ENCODE measurements at regions not wholly inside any gene's neighbourhood (a gene's known extent, or its start where the extent isn't known, plus 50 kb on each side); places are given as distances from the start of the nearest gene placed in this dataset.

DNA sequence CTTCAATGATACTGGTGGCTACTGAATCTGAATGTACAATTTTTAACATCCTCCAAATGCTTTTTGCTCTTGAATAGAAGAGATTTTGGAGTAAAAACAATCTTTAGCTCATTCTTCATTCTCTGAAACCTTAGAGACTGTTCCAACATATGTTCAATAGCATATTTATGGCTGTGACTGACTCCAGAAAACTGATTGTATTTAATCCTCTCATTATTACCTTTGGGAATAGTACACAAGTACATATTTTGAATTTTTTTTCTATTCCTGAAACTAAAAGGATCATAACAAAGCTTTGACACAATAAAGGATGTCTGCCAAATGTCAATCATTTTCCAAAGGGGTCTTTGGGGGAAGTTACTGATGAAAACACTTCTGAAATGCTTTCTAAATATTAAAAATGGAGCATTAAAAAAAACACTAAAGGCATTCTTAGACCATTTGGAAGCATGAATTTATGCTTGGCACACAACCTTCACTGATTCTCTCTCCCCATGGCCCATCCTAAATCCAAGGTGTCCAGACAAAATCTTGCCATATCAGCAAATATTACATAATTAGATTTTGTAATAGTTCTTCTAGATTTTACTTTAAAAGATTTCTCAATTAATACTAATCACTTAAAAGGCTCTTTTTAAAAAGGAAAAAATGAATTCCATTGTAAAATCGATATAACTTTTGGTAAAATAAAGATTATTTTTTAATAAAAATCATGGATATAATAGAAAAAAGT is 936.8 kb downstream of the EPHA3 start:
- no peak overlapping the region for H3K27ac Mint-ChIP-seq
- H3K36me3 Mint-ChIP-seq: no peaks in the 10 kb centered on the region
- H3K4me1 Mint-ChIP-seq: peaks cover 22% of the 10 kb centered on the region
- no peaks in the 10 kb centered on the region for H3K27me3 Mint-ChIP-seq (ENCODE audit: low read depth)
- no peak for DNase-seq (ENCODE audit: low spot score in 2 of 2, unreplicated experiment in 2 of 2)
- no peaks in the 10 kb centered on the region for H3K9me3 Mint-ChIP-seq
- TF ChIP-seq, protein P1, sequence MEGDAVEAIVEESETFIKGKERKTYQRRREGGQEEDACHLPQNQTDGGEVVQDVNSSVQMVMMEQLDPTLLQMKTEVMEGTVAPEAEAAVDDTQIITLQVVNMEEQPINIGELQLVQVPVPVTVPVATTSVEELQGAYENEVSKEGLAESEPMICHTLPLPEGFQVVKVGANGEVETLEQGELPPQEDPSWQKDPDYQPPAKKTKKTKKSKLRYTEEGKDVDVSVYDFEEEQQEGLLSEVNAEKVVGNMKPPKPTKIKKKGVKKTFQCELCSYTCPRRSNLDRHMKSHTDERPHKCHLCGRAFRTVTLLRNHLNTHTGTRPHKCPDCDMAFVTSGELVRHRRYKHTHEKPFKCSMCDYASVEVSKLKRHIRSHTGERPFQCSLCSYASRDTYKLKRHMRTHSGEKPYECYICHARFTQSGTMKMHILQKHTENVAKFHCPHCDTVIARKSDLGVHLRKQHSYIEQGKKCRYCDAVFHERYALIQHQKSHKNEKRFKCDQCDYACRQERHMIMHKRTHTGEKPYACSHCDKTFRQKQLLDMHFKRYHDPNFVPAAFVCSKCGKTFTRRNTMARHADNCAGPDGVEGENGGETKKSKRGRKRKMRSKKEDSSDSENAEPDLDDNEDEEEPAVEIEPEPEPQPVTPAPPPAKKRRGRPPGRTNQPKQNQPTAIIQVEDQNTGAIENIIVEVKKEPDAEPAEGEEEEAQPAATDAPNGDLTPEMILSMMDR (IDR thresholded peaks at IDR 0.05; ENCODE audit: unreplicated experiment): no peak
- H3K4me3 Mint-ChIP-seq: no peak overlapping the region

DNA sequence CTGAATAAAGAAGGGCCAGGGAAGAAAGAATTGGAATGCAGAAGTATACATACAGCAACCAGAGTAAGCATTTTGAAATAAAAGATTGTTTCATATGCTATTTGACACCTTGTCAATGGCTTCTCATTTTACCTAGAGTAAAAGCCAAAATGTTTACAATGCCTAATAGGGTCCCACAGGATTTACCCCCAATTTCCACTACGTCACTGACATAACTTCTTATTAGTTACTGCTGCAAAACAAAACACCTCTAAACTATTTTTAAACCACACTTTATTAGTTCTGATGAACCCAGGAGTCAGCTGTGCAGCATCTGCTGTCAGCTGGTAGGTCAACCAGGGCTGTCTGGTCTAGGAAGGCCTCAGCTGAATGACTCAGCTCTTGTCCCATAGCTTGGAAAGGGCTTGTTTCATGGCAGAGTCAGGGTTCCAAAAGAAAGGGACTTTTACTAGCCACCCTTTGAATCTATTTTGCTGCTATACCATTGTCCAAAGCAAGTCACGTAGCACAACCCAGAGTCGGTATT is 945.1 kb downstream of the EPHA3 start:
- DNase-seq (ENCODE audit: low spot score in 2 of 2, unreplicated experiment in 2 of 2): no peak
- Mint-ChIP-seq H3K27ac (no peak overlapping the region), H3K9me3 (peaks cover 4% of the 10 kb centered on the region)

DNA sequence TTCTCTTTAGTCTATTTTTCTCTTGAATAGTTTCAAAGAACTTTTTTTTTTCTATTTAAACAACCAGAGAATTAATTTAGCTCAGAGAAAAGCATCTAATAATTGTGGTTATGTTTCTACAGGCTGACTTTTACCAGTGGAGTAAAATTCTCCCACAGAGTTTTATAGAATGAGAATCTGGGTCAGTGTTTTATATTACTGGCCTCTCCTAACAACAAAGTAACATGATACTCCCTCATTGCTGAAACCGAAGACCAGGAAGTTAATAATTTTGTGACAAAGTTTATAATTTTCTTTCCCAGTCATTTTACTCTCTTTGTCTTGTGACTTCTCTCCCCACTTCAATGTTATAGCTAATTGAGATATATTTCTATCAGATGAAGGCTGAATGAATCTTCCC is 946.9 kb downstream of the EPHA3 start:
- Mint-ChIP-seq H3K36me3 (no peaks in the 10 kb centered on the region), H3K9me3 (peaks cover 4% of the 10 kb centered on the region), H3K4me1 (peaks cover 26% of the 10 kb centered on the region), H3K27ac (peak overlapping the region; percentile 61), H3K4me3 (no peak overlapping the region), H3K27me3 (ENCODE audit: low read depth) (peaks cover 8% of the 10 kb centered on the region)
- TF ChIP-seq, protein P1 (IDR thresholded peaks at IDR 0.05; ENCODE audit: unreplicated experiment): no peak
- DNase-seq (ENCODE audit: low spot score in 2 of 2, unreplicated experiment in 2 of 2): no peak

More for the DNA sequence above, 945.1 kb downstream of the EPHA3 start:
- no peaks in the 10 kb centered on the region for H3K36me3 Mint-ChIP-seq
- no peaks in the 10 kb centered on the region for H3K27me3 Mint-ChIP-seq (ENCODE audit: low read depth)
- TF ChIP-seq, protein P1 (IDR thresholded peaks at IDR 0.05; ENCODE audit: unreplicated experiment): no peak
- H3K4me1 Mint-ChIP-seq: peaks cover 26% of the 10 kb centered on the region
- no peak overlapping the region for H3K4me3 Mint-ChIP-seq

DNA sequence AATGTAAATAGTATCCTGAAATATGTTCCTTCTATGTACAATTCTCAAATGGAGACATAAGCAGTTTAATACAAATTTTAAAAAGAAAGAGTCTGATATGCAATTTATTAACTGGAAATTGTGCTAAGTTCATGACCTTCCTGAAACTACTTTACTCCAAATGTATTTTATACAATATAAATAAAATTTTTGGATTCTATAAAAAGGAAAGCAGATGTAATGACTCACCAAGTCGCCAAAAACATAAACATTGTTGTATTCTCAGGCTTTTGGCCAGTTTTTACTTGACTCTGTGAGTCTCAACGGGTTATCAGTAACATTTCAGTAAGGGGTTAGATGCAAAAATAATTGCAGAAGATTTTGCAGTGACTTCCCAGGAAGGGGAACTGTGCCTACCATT is 948.2 kb downstream of the EPHA3 start:
- peak overlapping the region; percentile 19 for H3K27ac Mint-ChIP-seq
- TF ChIP-seq, protein P1 (IDR thresholded peaks at IDR 0.05; ENCODE audit: unreplicated experiment): no peak
- peaks cover 19% of the 10 kb centered on the region for H3K27me3 Mint-ChIP-seq (ENCODE audit: low read depth)

DNA sequence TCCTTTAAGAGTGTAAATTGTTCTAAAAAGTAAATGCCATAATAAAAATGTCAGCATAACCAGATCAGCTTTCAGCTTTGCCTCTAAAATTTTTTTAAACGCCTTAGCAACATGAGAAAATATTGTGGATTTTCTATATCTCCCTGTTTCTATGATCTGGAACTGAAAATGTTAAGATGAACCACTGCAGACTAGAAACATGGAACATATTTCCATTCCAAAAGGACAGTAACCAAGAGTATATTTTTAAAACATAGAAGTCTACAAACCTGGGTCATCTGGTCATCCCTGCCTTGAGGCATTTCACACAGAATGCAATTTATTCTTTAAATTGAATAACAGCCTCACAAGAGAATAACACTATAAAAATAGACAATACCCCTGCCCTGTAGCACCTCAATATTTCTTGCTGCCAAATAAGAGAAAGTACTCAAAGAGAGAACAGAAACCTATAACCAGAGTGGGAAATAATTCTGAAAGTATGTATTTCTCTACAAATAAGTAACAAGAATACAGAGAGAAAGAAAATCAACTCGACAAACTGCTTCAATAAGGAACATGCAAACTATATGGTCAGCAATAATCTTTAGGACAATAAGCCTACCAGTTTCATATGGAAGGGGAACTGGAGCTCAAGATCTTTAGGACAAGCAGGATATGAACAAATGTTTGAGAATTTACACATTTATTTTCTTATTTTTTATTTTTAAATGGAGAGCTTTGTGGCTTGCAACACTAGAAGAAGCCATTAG is 949.0 kb downstream of the EPHA3 start:
- H3K27ac Mint-ChIP-seq: peak overlapping the region; percentile 25

More for the DNA sequence above, 948.2 kb downstream of the EPHA3 start:
- peaks cover 26% of the 10 kb centered on the region for H3K4me1 Mint-ChIP-seq
- no peak overlapping the region for H3K4me3 Mint-ChIP-seq
- H3K9me3 Mint-ChIP-seq: no peaks in the 10 kb centered on the region
- H3K36me3 Mint-ChIP-seq: no peaks in the 10 kb centered on the region
- no peak for DNase-seq (ENCODE audit: low spot score in 2 of 2, unreplicated experiment in 2 of 2)

More for the DNA sequence above, 949.0 kb downstream of the EPHA3 start:
- no peak for DNase-seq (ENCODE audit: low spot score in 2 of 2, unreplicated experiment in 2 of 2)
- no peaks in the 10 kb centered on the region for H3K36me3 Mint-ChIP-seq
- TF ChIP-seq, protein P1 (IDR thresholded peaks at IDR 0.05; ENCODE audit: unreplicated experiment): no peak
- H3K4me1 Mint-ChIP-seq: peaks cover 26% of the 10 kb centered on the region
- peaks cover 23% of the 10 kb centered on the region for H3K27me3 Mint-ChIP-seq (ENCODE audit: low read depth)
- H3K4me3 Mint-ChIP-seq: no peak overlapping the region
- H3K9me3 Mint-ChIP-seq: no peaks in the 10 kb centered on the region
